WTC11 (cell line): ENCODE measurements at regions not wholly inside any gene's neighbourhood (a gene's known extent, or its start where the extent isn't known, plus 50 kb on each side); places are given as distances from the start of the nearest gene placed in this dataset.

Source experiments
- CREB1 ChIP-seq: sonication (generic); formaldehyde crosslinking; IDR thresholded peaks from 2 replicates; pipeline ENCODE4 v1.8.0; 2023; ENCODE audit warnings: mild to moderate bottlenecking, missing genetic modification reagents
- CTCF ChIP-seq: fragments of 200-600 bp; IDR thresholded peaks from 2 replicates; pipeline ENCODE4 v1.8.0; 2022; ENCODE audit warnings: antibody characterized with exemption
- MAX ChIP-seq: sonication (generic); formaldehyde crosslinking; IDR thresholded peaks from 2 replicates; pipeline ENCODE4 v1.8.0; 2022; ENCODE audit warnings: mild to moderate bottlenecking, missing genetic modification reagents

GRCh38 chr18:41655074-41655473 is 300.0 kb upstream of the PIK3C3 start:
- TF ChIP-seq MAX (no peak), CTCF (no peak), CREB1 (no peak)
